ENCODE measurements at regions not wholly inside any gene's neighbourhood (a gene's known extent, or its start where the extent isn't known, plus 50 kb on each side); places are given as distances from the start of the nearest gene placed in this dataset.

- Mint-ChIP-seq H3K27ac (no peak overlapping the region), H3K27me3 (ENCODE audit: low read depth) (peaks cover 5% of the 10 kb centered on the region), H3K36me3 (ENCODE audit: low read depth) (peaks cover 8% of the 10 kb centered on the region), H3K9me3 (peaks cover 38% of the 10 kb centered on the region), H3K4me1 (no peaks in the 10 kb centered on the region), H3K4me3 (no peak overlapping the region)
- no peak for TF ChIP-seq CTCF (IDR thresholded peaks at IDR 0.05; ENCODE audit: unreplicated experiment in 3 of 3)
Measured at GRCh38 chr21:32216293-32216692, 62.6 kb downstream of the MIS18A start.

GRCh38 chr21:32215306-32215685 is 63.6 kb downstream of the MIS18A start:
- Mint-ChIP-seq H3K27ac (no peak overlapping the region), H3K4me3 (no peak overlapping the region), H3K27me3 (ENCODE audit: low read depth) (peaks cover 9% of the 10 kb centered on the region), H3K36me3 (ENCODE audit: low read depth) (peaks cover 4% of the 10 kb centered on the region), H3K9me3 (peaks cover 28% of the 10 kb centered on the region), H3K4me1 (no peaks in the 10 kb centered on the region)
- no peak for TF ChIP-seq CTCF (IDR thresholded peaks at IDR 0.05; ENCODE audit: unreplicated experiment in 3 of 3)

- Mint-ChIP-seq H3K27ac (no peak overlapping the region), H3K4me3 (no peak overlapping the region), H3K27me3 (ENCODE audit: low read depth) (peaks cover 9% of the 10 kb centered on the region), H3K4me1 (no peaks in the 10 kb centered on the region), H3K9me3 (peaks cover 23% of the 10 kb centered on the region), H3K36me3 (ENCODE audit: low read depth) (peaks cover 4% of the 10 kb centered on the region)
- TF ChIP-seq CTCF (IDR thresholded peaks at IDR 0.05; ENCODE audit: unreplicated experiment in 3 of 3) = no peak
Measured at GRCh38 chr21:32214654-32215305, 64.1 kb downstream of the MIS18A start.

- Mint-ChIP-seq H3K4me3 (no peak overlapping the region), H3K27ac (no peak overlapping the region), H3K27me3 (ENCODE audit: low read depth) (peaks cover 9% of the 10 kb centered on the region), H3K9me3 (peaks cover 9% of the 10 kb centered on the region), H3K4me1 (peaks cover 8% of the 10 kb centered on the region), H3K36me3 (ENCODE audit: low read depth) (no peaks in the 10 kb centered on the region)
- no peak for TF ChIP-seq CTCF (IDR thresholded peaks at IDR 0.05; ENCODE audit: unreplicated experiment in 3 of 3)
Measured at GRCh38 chr21:32212116-32212515, 66.7 kb downstream of the MIS18A start.

DNA sequence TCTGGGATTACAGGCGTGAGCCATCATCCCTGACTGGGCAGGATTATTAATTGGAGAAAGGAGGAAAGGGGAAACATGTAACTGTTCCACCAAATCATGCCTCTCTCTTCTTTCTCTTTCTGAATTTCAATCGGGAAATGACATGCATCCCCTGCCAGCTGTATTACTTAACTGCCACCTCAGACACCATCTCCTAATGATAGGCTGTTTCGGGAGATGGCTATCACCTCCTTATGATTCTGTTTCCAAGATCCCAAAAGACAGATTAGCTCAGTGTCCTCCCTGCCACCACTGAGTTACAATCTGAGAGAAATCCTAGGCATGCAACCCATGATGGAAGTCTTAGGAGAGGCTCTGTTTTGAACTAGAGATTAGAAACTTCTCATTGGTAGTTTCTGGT is 67.5 kb downstream of the MIS18A start:
- peaks cover 5% of the 10 kb centered on the region for H3K9me3 Mint-ChIP-seq
- no peak for TF ChIP-seq CTCF (IDR thresholded peaks at IDR 0.05; ENCODE audit: unreplicated experiment in 3 of 3)
- H3K27ac Mint-ChIP-seq = no peak overlapping the region
- H3K4me1 Mint-ChIP-seq = peaks cover 16% of the 10 kb centered on the region
- H3K27me3 Mint-ChIP-seq (ENCODE audit: low read depth) = peaks cover 9% of the 10 kb centered on the region
- no peaks in the 10 kb centered on the region for H3K36me3 Mint-ChIP-seq (ENCODE audit: low read depth)
- no peak overlapping the region for H3K4me3 Mint-ChIP-seq

- no peak for TF ChIP-seq CTCF (IDR thresholded peaks at IDR 0.05; ENCODE audit: unreplicated experiment in 3 of 3)
- Mint-ChIP-seq H3K27ac (no peak overlapping the region), H3K27me3 (ENCODE audit: low read depth) (peaks cover 9% of the 10 kb centered on the region), H3K9me3 (peaks cover 5% of the 10 kb centered on the region), H3K36me3 (ENCODE audit: low read depth) (no peaks in the 10 kb centered on the region), H3K4me1 (peaks cover 18% of the 10 kb centered on the region), H3K4me3 (no peak overlapping the region)
Measured at GRCh38 chr21:32209580-32209979, 69.3 kb downstream of the MIS18A start.
